GM12872 (cell line): ENCODE measurements at regions not wholly inside any gene's neighbourhood (a gene's known extent, or its start where the extent isn't known, plus 50 kb on each side); places are given as distances from the start of the nearest gene placed in this dataset.

Experiments used
- CTCF ChIP-seq: IDR thresholded peaks from 3 replicates; pipeline ENCODE4 v1.5.1; 2011; ENCODE audit warnings: low read depth, mild to moderate bottlenecking, low read length, moderate library complexity; ENCODE audit not compliant: insufficient read depth

- TF ChIP-seq CTCF = no peak
Observed at GRCh38 chr18:51980101-51980500, 359.9 kb upstream of the DCC start.

GRCh38 chr18:51988277-51988676 is 351.7 kb upstream of the DCC start:
- TF ChIP-seq CTCF = no peak

- no peak for TF ChIP-seq CTCF
Observed at GRCh38 chr18:51997129-51997528, 342.9 kb upstream of the DCC start.

GRCh38 chr18:51998066-51998465 is 341.9 kb upstream of the DCC start:
- TF ChIP-seq CTCF = no peak

- TF ChIP-seq CTCF = no peak
Observed at GRCh38 chr18:51998711-51999110, 341.3 kb upstream of the DCC start.

GRCh38 chr18:51999351-51999750 is 340.6 kb upstream of the DCC start:
- no peak for TF ChIP-seq CTCF

GRCh38 chr18:52000435-52000834 is 339.6 kb upstream of the DCC start:
- TF ChIP-seq CTCF = no peak

- TF ChIP-seq CTCF = no peak
Observed at GRCh38 chr18:52001106-52001505, 338.9 kb upstream of the DCC start.
